HepG2 (cell line): ENCODE measurements at regions not wholly inside any gene's neighbourhood (a gene's known extent, or its start where the extent isn't known, plus 50 kb on each side); places are given as distances from the start of the nearest gene placed in this dataset.

Experiments used
- ATAC-seq: fragments of 200-7000 bp; cut with Tn5 transposase; 3 replicates; pipeline ENCODE4 v1.9.1; 2020; ENCODE audit warnings: mild to moderate bottlenecking, moderate library complexity
- BruUV-seq: library from RNA; stranded (reverse); fragments of 400-500 nt; replicated peaks from 2 replicates; lab custom pipeline; 2021; lab: Mats Ljungman, UMichigan
- CTCF ChIA-PET: fragments of 300-600 bp; formaldehyde crosslinking; extraction: SDS; loops from one replicate; lab custom pipeline; 2021; ENCODE audit warnings: low total read pairs, inconsistent platforms, low intra/inter-chr PET ratio; lab: Yijun Ruan, JAX
- POLR2A ChIA-PET: fragments of 350-600 bp; sonication (Branson Sonifier 250); formaldehyde crosslinking; loops from one replicate; lab custom pipeline; 2020; ENCODE audit warnings: antibody characterized with exemption, inconsistent platforms; lab: Yijun Ruan, JAX
- DNase-seq: peaks from one replicate; pipeline ENCODE4 v3.0.0-alpha.2; 2015; ENCODE audit warnings: low spot score
- FAIRE-seq: peaks from 3 replicates; lab custom pipeline; 2011; peaks lifted over from hg19 to GRCh38; lab: Jason Lieb, UNC
- H2AFZ ChIP-seq: one replicate; pipeline ENCODE4 v1.6.1; 2011; ENCODE audit warnings: low read length, inconsistent platforms
- H3K27ac ChIP-seq: fragments of 300-600 bp; 3 replicates; pipeline ENCODE4 v1.8.0; 2011; ENCODE audit warnings: mixed run types, mild to moderate bottlenecking, mixed read lengths, low read length, inconsistent platforms; ENCODE audit not compliant: insufficient read depth; ENCODE audit errors: extremely low read length
- H3K27me3 ChIP-seq, 2 experiments: fragments of 200-600 bp in 1 of 2; 2 replicates in 1 of 2; 3 replicates in 1 of 2; pipeline versions ENCODE4 v1.6.0 to v1.8.0; 2011; ENCODE audit warnings: low read length in 2 of 2, mild to moderate bottlenecking in 2 of 2, moderate library complexity in 2 of 2, inconsistent platforms in 1 of 2; ENCODE audit not compliant: insufficient read depth in 2 of 2, control insufficient read depth in 1 of 2
- H3K36me3 ChIP-seq, 2 experiments: fragments of 200-600 bp in 1 of 2; replicated peaks in 1 of 2; 2 replicates in 1 of 2; 3 replicates in 1 of 2; pipeline versions ENCODE4 v1.5.1 to v1.8.0; 2011; ENCODE audit warnings: low read length in 2 of 2, inconsistent platforms in 1 of 2; ENCODE audit not compliant: insufficient read depth in 2 of 2, control insufficient read depth in 1 of 2
- H3K4me1 ChIP-seq: 2 replicates; pipeline ENCODE4 v1.5.1; 2012; ENCODE audit warnings: low read length, inconsistent platforms; ENCODE audit not compliant: insufficient read depth
- H3K4me2 ChIP-seq: 2 replicates; pipeline ENCODE4 v1.6.0; 2011; ENCODE audit warnings: low read depth, low read length, inconsistent platforms
- H3K4me3 ChIP-seq, 3 experiments: fragments of 200-600 bp in 1 of 3; sonication (generic), shearing (Covaris generic) in 1 of 3; replicated peaks in 1 of 3; 2 replicates each; pipeline ENCODE4 v1.5.1; 2011 to 2016; ENCODE audit warnings: low read length in 3 of 3, inconsistent platforms in 2 of 3, low read depth in 2 of 3, mild to moderate bottlenecking in 2 of 3, control low read depth in 1 of 3, mixed read lengths in 1 of 3; ENCODE audit not compliant: insufficient read depth in 1 of 3
- H3K79me2 ChIP-seq: one replicate; pipeline ENCODE4 v1.6.1; 2011; ENCODE audit warnings: low read length, inconsistent platforms; ENCODE audit not compliant: insufficient read depth
- H3K9ac ChIP-seq: 2 replicates; pipeline ENCODE4 v1.6.0; 2011; ENCODE audit warnings: mild to moderate bottlenecking, low read depth, low read length, inconsistent platforms; ENCODE audit not compliant: insufficient read depth
- H3K9me3 ChIP-seq: 2 replicates; pipeline ENCODE4 v1.5.1; 2012; ENCODE audit warnings: mild to moderate bottlenecking, low read length
- H4K20me1 ChIP-seq: 2 replicates; pipeline ENCODE4 v1.6.0; 2011; ENCODE audit warnings: inconsistent platforms, mild to moderate bottlenecking, low read length, moderate library complexity; ENCODE audit not compliant: insufficient read depth
- ATM ChIP-seq: fragments of 450-650 bp; IDR thresholded peaks from 2 replicates; pipeline ENCODE4 v1.7.1; 2017; ENCODE audit warnings: mild to moderate bottlenecking, borderline replicate concordance
- KLF6 ChIP-seq: IDR thresholded peaks from 2 replicates; pipeline ENCODE4 v1.8.0; 2016; ENCODE audit warnings: missing biosample characterization, missing genetic modification reagents
- NRL ChIP-seq: sonication (generic); formaldehyde crosslinking; IDR thresholded peaks from 2 replicates; pipeline ENCODE4 v1.5.0; 2020; ENCODE audit warnings: missing genetic modification reagents, mild to moderate bottlenecking, moderate library complexity, borderline replicate concordance
- RAD51 ChIP-seq: fragments of 450-650 bp; IDR thresholded peaks from 2 replicates; pipeline ENCODE4 v1.6.1; 2016; ENCODE audit warnings: borderline replicate concordance
- ZFP90 ChIP-seq: sonication (generic); formaldehyde crosslinking; IDR thresholded peaks from 2 replicates; pipeline ENCODE4 v1.8.0; 2022; ENCODE audit warnings: missing genetic modification reagents, mild to moderate bottlenecking, inconsistent platforms, borderline replicate concordance
- ZNF143 ChIP-seq: sonication (generic); formaldehyde crosslinking; IDR thresholded peaks from 2 replicates; pipeline ENCODE4 v1.4.0; 2020; ENCODE audit warnings: missing genetic modification reagents
- ZNF773 ChIP-seq: sonication (generic); formaldehyde crosslinking; IDR thresholded peaks from 2 replicates; pipeline ENCODE4 v1.4.0; 2020; ENCODE audit warnings: missing genetic modification reagents, borderline replicate concordance
- WGBS: methylation state at CpG from one replicate; pipeline ENCODE4 v1.1.6; 2017; ENCODE audit warnings: low lambda C conversion rate; 5-methylcytosine and 5-hydroxymethylcytosine counted together
- in situ Hi-C: cut with HindIII; loops from 2 replicates; pipeline ENCODE4 v1.10.0; 2017; ENCODE audit warnings: low pct_unique_long_range_greater_than_20kb; ENCODE audit not compliant: extremely low pct_ligation_motif_present
- intact Hi-C: fragments of 100-400 bp; cut with micrococcal nuclease; formaldehyde crosslinking; loops from one replicate; pipeline ENCODE4 v1.10.0; 2022; ENCODE audit not compliant: unreplicated experiment
- TF ChIP-seq, protein P1 (sequence below), 2 experiments: sonication (generic) in 1 of 2; formaldehyde crosslinking in 1 of 2; IDR thresholded peaks; 2 replicates each; pipeline versions ENCODE4 v1.6.1 to v1.9.0; 2014 to 2022; ENCODE audit warnings: antibody characterized with exemption in 1 of 2, borderline replicate concordance in 1 of 2, inconsistent platforms in 1 of 2, low read depth in 1 of 2, missing genetic modification reagents in 1 of 2
- TF ChIP-seq, protein P2 (sequence below): sonication (generic); formaldehyde crosslinking; IDR thresholded peaks from 2 replicates; pipeline ENCODE4 v1.8.1; 2023; ENCODE audit warnings: mild to moderate bottlenecking, missing genetic modification reagents
- TF ChIP-seq, protein P3 (sequence below): sonication (generic); formaldehyde crosslinking; IDR thresholded peaks from 2 replicates; pipeline ENCODE4 v1.5.1; 2020; ENCODE audit warnings: mild to moderate bottlenecking, missing genetic modification reagents, moderate library complexity
- TF ChIP-seq, protein P4 (sequence below): sonication (generic); formaldehyde crosslinking; IDR thresholded peaks from 2 replicates; pipeline ENCODE4 v1.9.0; 2021; ENCODE audit warnings: missing genetic modification reagents, mild to moderate bottlenecking, borderline replicate concordance

DNA sequence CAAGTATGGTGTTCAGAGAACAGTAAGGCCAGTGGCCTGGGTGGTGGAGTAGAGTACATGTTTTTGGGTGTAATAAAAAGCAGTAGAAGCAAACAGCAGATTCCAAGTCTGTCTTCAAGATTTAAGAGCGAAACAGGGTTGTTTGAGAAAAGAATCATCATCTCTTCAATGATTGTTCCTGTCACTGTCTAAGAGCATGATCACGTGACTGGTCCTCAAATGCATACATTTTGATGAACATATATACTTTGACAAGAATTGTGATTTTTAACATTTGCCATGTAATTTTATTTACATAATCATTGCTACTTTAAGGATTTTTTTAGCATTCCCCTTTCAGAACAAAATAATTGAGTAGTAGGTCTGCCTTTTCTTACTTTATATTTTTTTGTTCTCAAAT, 252.6 kb upstream of the GPR101 start:
- no peak for ATAC-seq
- POLR2A ChIA-PET: no interaction called here

DNA sequence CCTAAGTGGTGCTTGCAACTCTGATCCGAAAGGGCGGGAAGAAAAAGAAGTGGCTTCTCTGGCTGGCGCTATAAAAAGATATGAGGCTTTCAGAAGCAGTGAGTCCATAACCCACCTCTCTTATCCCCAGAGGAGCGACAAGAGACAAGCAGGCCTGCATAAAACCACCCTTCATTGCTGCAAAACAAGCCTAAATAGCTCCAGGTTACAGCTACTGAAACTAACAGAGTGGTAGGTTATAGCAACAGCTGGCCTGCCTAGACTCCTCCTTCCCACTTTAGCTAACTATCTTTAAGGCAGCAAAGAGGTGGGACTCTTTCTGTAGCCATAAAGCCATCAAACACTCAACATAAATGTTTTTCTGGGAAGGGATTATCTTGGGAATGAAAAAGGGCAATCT, 245.0 kb upstream of the GPR101 start:
- H3K27me3 ChIP-seq: no peaks in the 10 kb centered on the region
- no peaks in the 10 kb centered on the region for H4K20me1 ChIP-seq
- no peaks in the 10 kb centered on the region for H3K4me1 ChIP-seq
- intact Hi-C loops: no loop called here
- POLR2A ChIA-PET: no interaction called here
- DNase-seq (no peak), FAIRE-seq (no peak), ATAC-seq (no peak)
- no peak overlapping the region for H3K9ac ChIP-seq
- H2AFZ ChIP-seq: no peak overlapping the region
- WGBS: 30% methylated on average over 2 of the region's 4 CpGs
- no peaks in the 10 kb centered on the region for H3K36me3 ChIP-seq
- H3K4me3 ChIP-seq: no peak overlapping the region
- H3K4me2 ChIP-seq: no peak overlapping the region
- no TSS peak for BruUV-seq
- no peaks in the 10 kb centered on the region for H3K9me3 ChIP-seq
- CTCF ChIA-PET: no interaction called here
- H3K79me2 ChIP-seq: no peaks in the 10 kb centered on the region
- in situ Hi-C loops: no loop called here
- H3K27ac ChIP-seq: no peak overlapping the region
- TF ChIP-seq, protein P1, sequence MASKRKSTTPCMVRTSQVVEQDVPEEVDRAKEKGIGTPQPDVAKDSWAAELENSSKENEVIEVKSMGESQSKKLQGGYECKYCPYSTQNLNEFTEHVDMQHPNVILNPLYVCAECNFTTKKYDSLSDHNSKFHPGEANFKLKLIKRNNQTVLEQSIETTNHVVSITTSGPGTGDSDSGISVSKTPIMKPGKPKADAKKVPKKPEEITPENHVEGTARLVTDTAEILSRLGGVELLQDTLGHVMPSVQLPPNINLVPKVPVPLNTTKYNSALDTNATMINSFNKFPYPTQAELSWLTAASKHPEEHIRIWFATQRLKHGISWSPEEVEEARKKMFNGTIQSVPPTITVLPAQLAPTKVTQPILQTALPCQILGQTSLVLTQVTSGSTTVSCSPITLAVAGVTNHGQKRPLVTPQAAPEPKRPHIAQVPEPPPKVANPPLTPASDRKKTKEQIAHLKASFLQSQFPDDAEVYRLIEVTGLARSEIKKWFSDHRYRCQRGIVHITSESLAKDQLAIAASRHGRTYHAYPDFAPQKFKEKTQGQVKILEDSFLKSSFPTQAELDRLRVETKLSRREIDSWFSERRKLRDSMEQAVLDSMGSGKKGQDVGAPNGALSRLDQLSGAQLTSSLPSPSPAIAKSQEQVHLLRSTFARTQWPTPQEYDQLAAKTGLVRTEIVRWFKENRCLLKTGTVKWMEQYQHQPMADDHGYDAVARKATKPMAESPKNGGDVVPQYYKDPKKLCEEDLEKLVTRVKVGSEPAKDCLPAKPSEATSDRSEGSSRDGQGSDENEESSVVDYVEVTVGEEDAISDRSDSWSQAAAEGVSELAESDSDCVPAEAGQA (IDR thresholded peaks at IDR 0.05; ENCODE audit: low read depth): no peak
- TF ChIP-seq, protein P1 (CRISPR knock-in tag; IDR thresholded peaks at IDR 0.05; ENCODE audit: borderline replicate concordance): no peak
- TF ChIP-seq KLF6 (CRISPR knock-in tag) (no peak), ZNF143 (CRISPR knock-in tag) (no peak), ZNF773 (no peak)
- TF ChIP-seq, protein P2, sequence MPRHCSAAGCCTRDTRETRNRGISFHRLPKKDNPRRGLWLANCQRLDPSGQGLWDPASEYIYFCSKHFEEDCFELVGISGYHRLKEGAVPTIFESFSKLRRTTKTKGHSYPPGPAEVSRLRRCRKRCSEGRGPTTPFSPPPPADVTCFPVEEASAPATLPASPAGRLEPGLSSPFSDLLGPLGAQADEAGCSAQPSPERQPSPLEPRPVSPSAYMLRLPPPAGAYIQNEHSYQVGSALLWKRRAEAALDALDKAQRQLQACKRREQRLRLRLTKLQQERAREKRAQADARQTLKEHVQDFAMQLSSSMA: no peak
- TF ChIP-seq, protein P3, sequence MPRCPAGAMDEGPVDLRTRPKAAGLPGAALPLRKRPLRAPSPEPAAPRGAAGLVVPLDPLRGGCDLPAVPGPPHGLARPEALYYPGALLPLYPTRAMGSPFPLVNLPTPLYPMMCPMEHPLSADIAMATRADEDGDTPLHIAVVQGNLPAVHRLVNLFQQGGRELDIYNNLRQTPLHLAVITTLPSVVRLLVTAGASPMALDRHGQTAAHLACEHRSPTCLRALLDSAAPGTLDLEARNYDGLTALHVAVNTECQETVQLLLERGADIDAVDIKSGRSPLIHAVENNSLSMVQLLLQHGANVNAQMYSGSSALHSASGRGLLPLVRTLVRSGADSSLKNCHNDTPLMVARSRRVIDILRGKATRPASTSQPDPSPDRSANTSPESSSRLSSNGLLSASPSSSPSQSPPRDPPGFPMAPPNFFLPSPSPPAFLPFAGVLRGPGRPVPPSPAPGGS: no peak

More for the DNA sequence above, 252.6 kb upstream of the GPR101 start:
- CTCF ChIA-PET: no interaction called here
- Histone ChIP-seq H3K4me3 (no peak overlapping the region), H2AFZ (no peak overlapping the region), H3K4me2 (no peak overlapping the region), H3K79me2 (no peaks in the 10 kb centered on the region), H3K27me3 (no peaks in the 10 kb centered on the region), H3K36me3 (no peaks in the 10 kb centered on the region), H3K9ac (no peak overlapping the region), H4K20me1 (no peaks in the 10 kb centered on the region), H3K9me3 (no peaks in the 10 kb centered on the region), H3K4me1 (no peaks in the 10 kb centered on the region), H3K27ac (no peak overlapping the region)
- in situ Hi-C loops (no loop called here), intact Hi-C loops (no loop called here)
- FAIRE-seq: no peak
- WGBS: 7% methylated on average over 2 of the region's 2 CpGs
- no TSS peak for BruUV-seq
- no peak for TF ChIP-seq NRL
- peak; percentile 49; the same call in 1 of the 2 replicates for TF ChIP-seq RAD51
- TF ChIP-seq, protein P4, sequence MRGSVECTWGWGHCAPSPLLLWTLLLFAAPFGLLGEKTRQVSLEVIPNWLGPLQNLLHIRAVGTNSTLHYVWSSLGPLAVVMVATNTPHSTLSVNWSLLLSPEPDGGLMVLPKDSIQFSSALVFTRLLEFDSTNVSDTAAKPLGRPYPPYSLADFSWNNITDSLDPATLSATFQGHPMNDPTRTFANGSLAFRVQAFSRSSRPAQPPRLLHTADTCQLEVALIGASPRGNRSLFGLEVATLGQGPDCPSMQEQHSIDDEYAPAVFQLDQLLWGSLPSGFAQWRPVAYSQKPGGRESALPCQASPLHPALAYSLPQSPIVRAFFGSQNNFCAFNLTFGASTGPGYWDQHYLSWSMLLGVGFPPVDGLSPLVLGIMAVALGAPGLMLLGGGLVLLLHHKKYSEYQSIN (CRISPR knock-in tag): no peak
- TF ChIP-seq ZFP90 (CRISPR knock-in tag): no peak
- no peak for TF ChIP-seq ATM
- DNase-seq: no peak
